K562 (cell line): ENCODE measurements at regions not wholly inside any gene's neighbourhood (a gene's known extent, or its start where the extent isn't known, plus 50 kb on each side); places are given as distances from the start of the nearest gene placed in this dataset.
"Not testable (repeated sequence)": the region's sequence is repeated elsewhere in the genome, so short reads cannot be mapped to it uniquely, and the experiment has no call there.

Experiments used
- ATAC-seq: fragments of 200-7000 bp; cut with Tn5 transposase; 3 replicates; pipeline ENCODE4 v1.9.1; 2020; ENCODE audit warnings: moderate library complexity
- BruUV-seq: library from RNA; stranded (reverse); fragments of 400-500 nt; replicated peaks from 2 replicates; lab custom pipeline; 2021; lab: Mats Ljungman, UMichigan
- CTCF ChIA-PET: fragments of 300-600 bp; formaldehyde crosslinking; extraction: SDS; loops from one replicate; lab custom pipeline; 2021; ENCODE audit warnings: low intra/inter-chr PET ratio; lab: Yijun Ruan, JAX
- POLR2A ChIA-PET: fragments of 300-600, 350-650 bp; sonication (Branson Sonifier 250); formaldehyde crosslinking; extraction: SDS; loops from one replicate; lab custom pipeline; 2021; ENCODE audit warnings: antibody characterized with exemption, inconsistent platforms; lab: Yijun Ruan, JAX
- DNase-seq, 4 experiments: peaks; one replicate each; pipeline versions ENCODE4 v3.0.0 to v3.0.0-alpha.2; 2011 to 2018; ENCODE audit warnings: low spot score in 3 of 4, mixed read lengths in 3 of 4; ENCODE audit errors: extremely low read depth in 1 of 4
- FAIRE-seq: peaks from 2 replicates; lab custom pipeline; 2011; peaks lifted over from hg19 to GRCh38; lab: Jason Lieb, UNC
- H2AFZ ChIP-seq: 2 replicates; pipeline ENCODE4 v1.6.0; 2011; ENCODE audit warnings: low read depth, low read length, control low read depth, inconsistent platforms
- H3K27ac ChIP-seq: fragments of 200-600 bp; 3 replicates; pipeline ENCODE4 v1.8.0; 2011; ENCODE audit warnings: low read depth, mild to moderate bottlenecking, control low read depth, inconsistent platforms, low read length, moderate library complexity, mixed read lengths; ENCODE audit errors: extremely low read depth
- H3K27me3 ChIP-seq, 2 experiments: fragments of 300-600 bp in 1 of 2; 2 replicates in 1 of 2; 3 replicates in 1 of 2; pipeline versions ENCODE4 v1.6.0 to v1.8.0; 2011; ENCODE audit warnings: inconsistent platforms in 2 of 2, low read length in 2 of 2, mild to moderate bottlenecking in 1 of 2, mixed read lengths in 1 of 2, moderate library complexity in 1 of 2; ENCODE audit not compliant: control insufficient read depth in 2 of 2, insufficient read depth in 2 of 2
- H3K36me3 ChIP-seq: fragments of 300-600 bp; 3 replicates; pipeline ENCODE4 v1.8.0; 2011; ENCODE audit warnings: mild to moderate bottlenecking, low read length, inconsistent platforms; ENCODE audit not compliant: control insufficient read depth, insufficient read depth
- H3K4me1 ChIP-seq, 2 experiments: fragments of 200-600 bp in 1 of 2; replicated peaks in 1 of 2; 2 replicates in 1 of 2; 3 replicates in 1 of 2; pipeline versions ENCODE4 v1.5.1 to v1.8.0; 2011; ENCODE audit warnings: inconsistent platforms in 2 of 2, low read length in 2 of 2, mild to moderate bottlenecking in 1 of 2, mixed read lengths in 1 of 2, moderate library complexity in 1 of 2; ENCODE audit not compliant: control insufficient read depth in 2 of 2, insufficient read depth in 2 of 2
- H3K4me2 ChIP-seq: 2 replicates; pipeline ENCODE4 v1.6.1; 2011; ENCODE audit warnings: low read length, control low read depth, inconsistent platforms, mixed read lengths; ENCODE audit not compliant: insufficient read depth
- H3K4me3 ChIP-seq: fragments of 200-600 bp; sonication (generic), shearing (Covaris generic); 2 replicates; pipeline ENCODE4 v1.5.1; 2016; ENCODE audit warnings: control low read depth, inconsistent platforms
- H3K79me2 ChIP-seq: fragments of 200-600 bp; 3 replicates; pipeline ENCODE4 v1.8.0; 2011; ENCODE audit warnings: low read length, inconsistent platforms; ENCODE audit not compliant: control insufficient read depth, insufficient read depth
- H3K9ac ChIP-seq, 2 experiments: 2 replicates each; pipeline versions ENCODE4 v1.6.0 to v1.6.1; 2011; ENCODE audit warnings: low read depth in 2 of 2, low read length in 2 of 2, control low read depth in 1 of 2, inconsistent platforms in 1 of 2, mild to moderate bottlenecking in 1 of 2, mixed read lengths in 1 of 2; ENCODE audit not compliant: insufficient read depth in 1 of 2
- H3K9me1 ChIP-seq: one replicate; pipeline ENCODE4 v1.6.0; 2011; ENCODE audit warnings: inconsistent platforms, mild to moderate bottlenecking, low read length, moderate library complexity; ENCODE audit not compliant: control insufficient read depth, insufficient read depth
- H3K9me3 ChIP-seq: replicated peaks from 2 replicates; pipeline ENCODE4 v1.5.1; 2011; ENCODE audit warnings: low read depth, low read length, inconsistent platforms; ENCODE audit not compliant: control insufficient read depth, insufficient read depth
- H4K20me1 ChIP-seq: replicated peaks from 2 replicates; pipeline ENCODE4 v1.6.1; 2011; ENCODE audit warnings: low read length, inconsistent platforms, mixed read lengths; ENCODE audit not compliant: control insufficient read depth, insufficient read depth
- WGBS: fragments of 100-300 bp; shearing (Covaris generic); methylation state at CpG from one replicate; pipeline ENCODE4 v1.1.6; 2016; ENCODE audit warnings: low coverage, mixed read lengths; ENCODE audit not compliant: insufficient coverage; ENCODE audit errors: missing lambda C conversion rate; 5-methylcytosine and 5-hydroxymethylcytosine counted together
- in situ Hi-C: fragments of 300-500 bp; cut with MboI; formaldehyde crosslinking; loops from 4 replicates; pipeline ENCODE4 v1.15.0; 2018; ENCODE audit warnings: inconsistent platforms, mixed read lengths
- intact Hi-C: fragments of 100-400 bp; cut with micrococcal nuclease; formaldehyde crosslinking; loops from 2 replicates; pipeline ENCODE4 v1.14.2; 2022

- H3K27me3 ChIP-seq, DNase-seq, POLR2A ChIA-PET, H3K4me2 ChIP-seq, H3K4me3 ChIP-seq, H2AFZ ChIP-seq, BruUV-seq, H3K36me3 ChIP-seq, H3K9me1 ChIP-seq, FAIRE-seq, H3K9ac ChIP-seq, H4K20me1 ChIP-seq, in situ Hi-C loops, H3K4me1 ChIP-seq, CTCF ChIA-PET, H3K79me2 ChIP-seq, H3K27ac ChIP-seq, ATAC-seq, H3K9me3 ChIP-seq, intact Hi-C loops: not testable (repeated sequence)
- 0% methylated on average over 14 of the region's 14 CpGs for WGBS
Measured at GRCh38 chr2:91842913-91843312, 3028.3 kb upstream of the TEKT4 start.

- DNase-seq, H2AFZ ChIP-seq, H3K4me1 ChIP-seq, FAIRE-seq, BruUV-seq, H3K27ac ChIP-seq, H3K9me3 ChIP-seq, H3K4me2 ChIP-seq, H4K20me1 ChIP-seq, H3K4me3 ChIP-seq, H3K9ac ChIP-seq, POLR2A ChIA-PET, in situ Hi-C loops, H3K27me3 ChIP-seq, CTCF ChIA-PET, H3K79me2 ChIP-seq, intact Hi-C loops, H3K9me1 ChIP-seq, ATAC-seq, H3K36me3 ChIP-seq: not testable (repeated sequence)
- WGBS: 1% methylated on average over 20 of the region's 39 CpGs
Measured at GRCh38 chr2:91843723-91844450, 3027.3 kb upstream of the TEKT4 start.

- H4K20me1 ChIP-seq, BruUV-seq, H3K9ac ChIP-seq, H3K79me2 ChIP-seq, POLR2A ChIA-PET, H3K27me3 ChIP-seq, CTCF ChIA-PET, H3K9me3 ChIP-seq, DNase-seq, in situ Hi-C loops, intact Hi-C loops, ATAC-seq, H3K27ac ChIP-seq, H3K4me3 ChIP-seq, H3K4me2 ChIP-seq, H3K9me1 ChIP-seq, H3K36me3 ChIP-seq, H2AFZ ChIP-seq, H3K4me1 ChIP-seq, FAIRE-seq: not testable (repeated sequence)
- WGBS: 2% methylated on average over 12 of the region's 17 CpGs
Measured at GRCh38 chr2:91844451-91844825, 3026.8 kb upstream of the TEKT4 start.
